ENCODE measurements at regions not wholly inside any gene's neighbourhood (a gene's known extent, or its start where the extent isn't known, plus 50 kb on each side); places are given as distances from the start of the nearest gene placed in this dataset.

DNA sequence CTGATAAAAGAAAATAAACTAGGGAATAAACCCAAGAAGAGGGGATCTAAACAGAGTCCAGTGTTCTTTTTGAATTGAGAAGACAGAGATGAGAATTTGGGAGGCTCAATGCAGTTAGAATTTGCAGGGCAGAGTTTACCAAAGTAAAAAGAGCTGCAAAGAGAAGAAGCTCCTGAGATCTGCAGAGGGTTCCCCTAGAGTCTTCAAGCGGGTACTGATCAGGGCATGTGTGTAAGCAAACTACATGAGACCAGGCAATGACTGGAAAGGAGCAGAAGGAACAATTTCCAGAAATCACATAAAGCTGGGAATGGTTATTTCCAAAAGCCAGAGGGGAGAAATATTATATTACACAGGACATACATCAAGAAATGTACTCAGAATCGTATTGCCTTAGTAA lies 58.1 kb upstream of the TES start:
- TF ChIP-seq POLR2AphosphoS5 (IDR thresholded peaks at IDR 0.05), result no peak

DNA sequence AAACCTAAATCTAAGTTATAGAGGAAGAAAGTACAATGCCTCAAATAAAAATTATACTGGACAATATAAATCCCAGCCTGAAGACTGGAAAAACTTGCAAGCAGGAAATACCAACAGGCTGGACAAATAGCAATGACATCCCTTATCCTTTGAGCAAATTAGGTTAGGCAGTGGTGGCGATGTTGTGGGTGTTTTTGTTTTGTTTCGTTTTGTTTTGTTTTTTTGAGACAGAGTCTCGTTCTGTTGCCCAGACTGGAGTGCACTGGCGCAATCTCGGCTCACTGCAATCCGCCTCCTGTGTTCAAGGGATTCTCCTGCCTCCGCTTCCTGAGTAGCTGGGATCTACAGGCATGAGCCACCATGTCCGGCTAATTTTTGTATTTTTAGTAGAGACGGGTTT lies 57.3 kb upstream of the TES start:
- intact Hi-C loops (cut with DNase I; ENCODE audit: low total_unique reads), result no loop called here
- TF ChIP-seq POLR2A (IDR thresholded peaks at IDR 0.05) (no peak), POLR2AphosphoS5 (IDR thresholded peaks at IDR 0.05) (no peak)
- TF ChIP-seq, protein P1, sequence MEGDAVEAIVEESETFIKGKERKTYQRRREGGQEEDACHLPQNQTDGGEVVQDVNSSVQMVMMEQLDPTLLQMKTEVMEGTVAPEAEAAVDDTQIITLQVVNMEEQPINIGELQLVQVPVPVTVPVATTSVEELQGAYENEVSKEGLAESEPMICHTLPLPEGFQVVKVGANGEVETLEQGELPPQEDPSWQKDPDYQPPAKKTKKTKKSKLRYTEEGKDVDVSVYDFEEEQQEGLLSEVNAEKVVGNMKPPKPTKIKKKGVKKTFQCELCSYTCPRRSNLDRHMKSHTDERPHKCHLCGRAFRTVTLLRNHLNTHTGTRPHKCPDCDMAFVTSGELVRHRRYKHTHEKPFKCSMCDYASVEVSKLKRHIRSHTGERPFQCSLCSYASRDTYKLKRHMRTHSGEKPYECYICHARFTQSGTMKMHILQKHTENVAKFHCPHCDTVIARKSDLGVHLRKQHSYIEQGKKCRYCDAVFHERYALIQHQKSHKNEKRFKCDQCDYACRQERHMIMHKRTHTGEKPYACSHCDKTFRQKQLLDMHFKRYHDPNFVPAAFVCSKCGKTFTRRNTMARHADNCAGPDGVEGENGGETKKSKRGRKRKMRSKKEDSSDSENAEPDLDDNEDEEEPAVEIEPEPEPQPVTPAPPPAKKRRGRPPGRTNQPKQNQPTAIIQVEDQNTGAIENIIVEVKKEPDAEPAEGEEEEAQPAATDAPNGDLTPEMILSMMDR (IDR thresholded peaks at IDR 0.05 in 8 of 11, conservative IDR thresholded peaks at IDR 0.05 in 3 of 11), result no peak
- H3K27ac ChIP-seq, result peak overlapping the region in 4 of 8 donors; percentile 15 to 41 (median 19)
- peaks cover 0 to 22% (median 9%) of the 10 kb centered on the region in 6 donors for H3K4me1 ChIP-seq
- no peaks in the 10 kb centered on the region for H3K36me3 ChIP-seq
- no peaks in the 10 kb centered on the region for H3K9me3 ChIP-seq
- H3K4me3 ChIP-seq, result peak overlapping the region in 2 of 8 donors; percentile 2 to 19
- WGBS, 5 donors, result 80 to 92% (median 86%) methylated on average over 9 of the region's 9 CpGs
- DNase-seq, result no peak
- H3K27me3 ChIP-seq (replicated peaks in 1 of 7), result no peaks in the 10 kb centered on the region

More for the DNA sequence above, 58.1 kb upstream of the TES start:
- DNase-seq, result no peak
- Histone ChIP-seq H3K27ac (peak overlapping the region in 1 of 8 donors; percentile 19), H3K9me3 (no peaks in the 10 kb centered on the region), H3K27me3 (replicated peaks in 1 of 7) (no peaks in the 10 kb centered on the region), H3K4me3 (no peak overlapping the region), H3K4me1 (peaks cover 0 to 22% (median 9%) of the 10 kb centered on the region in 6 donors), H3K36me3 (no peaks in the 10 kb centered on the region)
- intact Hi-C loops (cut with DNase I; ENCODE audit: low total_unique reads), result no loop called here
- WGBS, 5 donors, result 82 to 100% (median 91%) methylated on average over 2 of the region's 2 CpGs

DNA sequence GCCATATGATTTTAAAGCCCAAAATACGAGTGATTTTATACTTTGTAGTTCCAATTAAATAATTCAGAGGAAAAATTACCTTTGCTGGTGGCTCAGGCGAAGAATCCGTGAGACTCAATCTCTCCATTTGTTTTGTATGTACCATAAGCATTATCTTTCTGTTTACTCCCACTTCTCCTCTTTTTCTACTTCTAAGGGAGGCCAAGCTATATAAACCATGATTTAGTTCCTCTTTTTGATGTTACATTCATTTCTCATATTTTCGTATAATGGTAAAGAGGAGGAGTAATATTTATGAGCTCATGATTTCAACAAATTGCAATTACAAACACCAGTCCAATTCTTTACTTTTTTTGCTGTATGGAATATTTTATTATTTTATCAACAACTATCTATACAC lies 50.6 kb upstream of the TES start:
- TF ChIP-seq, protein P1 (IDR thresholded peaks at IDR 0.05 in 8 of 11, conservative IDR thresholded peaks at IDR 0.05 in 3 of 11), result no peak
- no peak for TF ChIP-seq POLR2AphosphoS5 (IDR thresholded peaks at IDR 0.05)
- intact Hi-C loops (cut with DNase I; ENCODE audit: low total_unique reads), result no loop called here
- peak overlapping the region in 2 of 8 donors; percentile 1 to 20 for H3K4me3 ChIP-seq
- no peak for DNase-seq
- peak overlapping the region in 4 of 8 donors; percentile 14 to 40 (median 34) for H3K27ac ChIP-seq
- H3K4me1 ChIP-seq, result peaks cover 0 to 19% (median 6%) of the 10 kb centered on the region in 6 donors
- H3K9me3 ChIP-seq, result no peaks in the 10 kb centered on the region
- H3K27me3 ChIP-seq (replicated peaks in 1 of 7), result no peaks in the 10 kb centered on the region
- no peaks in the 10 kb centered on the region for H3K36me3 ChIP-seq
- 67 to 75% (median 71%) methylated on average over 4 of the region's 4 CpGs for WGBS, 5 donors
